ENCODE measurements at regions not wholly inside any gene's neighbourhood (a gene's known extent, or its start where the extent isn't known, plus 50 kb on each side); places are given as distances from the start of the nearest gene placed in this dataset.

DNA sequence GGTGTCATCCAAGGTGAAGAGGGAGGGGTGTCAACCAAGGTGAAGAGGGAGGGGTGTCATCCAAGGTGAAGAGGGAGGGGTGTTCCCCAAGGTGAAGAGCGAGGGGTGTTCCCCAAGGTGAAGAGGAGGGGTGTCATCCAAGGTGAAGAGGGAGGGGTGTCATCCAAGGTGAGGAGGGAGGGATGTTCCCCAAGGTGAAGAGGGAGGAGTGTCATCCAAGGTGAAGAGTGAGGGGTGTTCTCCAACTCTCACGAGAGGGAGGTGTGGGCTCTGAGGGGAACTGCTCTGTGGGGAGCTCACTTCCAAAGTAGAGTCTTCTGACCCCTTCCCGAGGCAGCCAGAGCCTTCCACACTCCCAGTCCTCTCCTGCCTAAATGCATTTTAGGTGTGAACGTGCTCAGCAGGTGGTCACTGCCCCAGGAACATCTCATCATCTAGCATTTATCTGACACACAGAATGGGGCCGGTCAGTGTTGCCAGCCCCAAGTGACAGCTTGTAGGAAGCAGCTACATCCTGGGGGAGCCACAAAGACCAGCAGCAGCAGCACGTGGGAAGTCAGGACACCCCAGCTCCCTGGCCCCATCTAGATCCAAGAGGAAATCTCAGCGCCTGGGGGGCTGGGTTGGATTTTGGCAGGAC lies 323.8 kb downstream of the GLRX3 start:
- DNase-seq (ENCODE audit: low read depth) = no peak

GRCh38 chr10:130461631-130462030 lies 325.4 kb downstream of the GLRX3 start:
- no peak for DNase-seq (ENCODE audit: low read depth)

- DNase-seq (ENCODE audit: low read depth) = no peak
These were observed 327.1 kb downstream of the GLRX3 start for GRCh38 chr10:130463104-130463875.

DNA sequence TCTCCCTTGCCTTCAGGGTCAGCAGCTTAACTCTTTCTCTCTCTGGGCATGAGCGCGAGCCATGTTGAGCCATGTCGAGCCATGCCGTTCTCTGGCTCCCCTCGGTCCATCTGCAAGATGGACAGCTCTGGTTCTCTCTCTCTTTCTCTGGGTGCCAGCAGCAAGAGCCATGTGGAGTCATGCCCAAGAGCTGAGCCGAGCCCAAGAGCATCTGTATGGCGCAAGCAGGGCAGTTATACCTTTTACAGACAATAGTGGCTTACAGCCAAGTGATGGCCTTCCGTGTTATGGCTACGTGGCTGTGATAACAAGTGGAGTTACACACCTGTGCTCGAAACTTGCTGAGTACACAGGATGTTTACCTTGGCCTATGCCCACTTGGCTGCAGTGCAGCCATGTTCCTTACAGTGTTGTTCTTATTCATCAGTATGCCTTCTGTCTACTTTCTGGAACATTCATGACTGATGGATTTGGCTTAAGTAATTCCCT lies 327.7 kb downstream of the GLRX3 start:
- no peak for DNase-seq (ENCODE audit: low read depth)

DNA sequence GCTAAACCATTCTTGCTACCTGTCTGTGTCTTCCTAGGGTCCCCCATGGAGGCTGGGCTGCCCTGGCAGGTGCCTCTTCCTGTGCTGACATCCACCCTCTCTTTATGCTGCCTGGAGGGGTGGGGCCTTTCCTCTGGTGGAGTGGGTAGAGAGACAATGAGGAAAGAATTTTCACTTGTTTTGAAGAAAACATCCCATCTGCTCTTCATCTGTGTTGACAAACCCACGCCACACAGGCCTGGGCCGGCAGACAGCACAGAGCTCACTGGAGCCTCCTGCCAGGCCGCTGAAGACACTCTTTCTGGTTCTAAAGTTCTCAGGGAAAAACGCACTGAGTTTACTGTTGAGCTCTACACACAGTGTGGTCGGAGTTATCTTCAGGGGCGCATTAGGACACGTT lies 328.2 kb downstream of the GLRX3 start:
- no peak for DNase-seq (ENCODE audit: low read depth)

DNA sequence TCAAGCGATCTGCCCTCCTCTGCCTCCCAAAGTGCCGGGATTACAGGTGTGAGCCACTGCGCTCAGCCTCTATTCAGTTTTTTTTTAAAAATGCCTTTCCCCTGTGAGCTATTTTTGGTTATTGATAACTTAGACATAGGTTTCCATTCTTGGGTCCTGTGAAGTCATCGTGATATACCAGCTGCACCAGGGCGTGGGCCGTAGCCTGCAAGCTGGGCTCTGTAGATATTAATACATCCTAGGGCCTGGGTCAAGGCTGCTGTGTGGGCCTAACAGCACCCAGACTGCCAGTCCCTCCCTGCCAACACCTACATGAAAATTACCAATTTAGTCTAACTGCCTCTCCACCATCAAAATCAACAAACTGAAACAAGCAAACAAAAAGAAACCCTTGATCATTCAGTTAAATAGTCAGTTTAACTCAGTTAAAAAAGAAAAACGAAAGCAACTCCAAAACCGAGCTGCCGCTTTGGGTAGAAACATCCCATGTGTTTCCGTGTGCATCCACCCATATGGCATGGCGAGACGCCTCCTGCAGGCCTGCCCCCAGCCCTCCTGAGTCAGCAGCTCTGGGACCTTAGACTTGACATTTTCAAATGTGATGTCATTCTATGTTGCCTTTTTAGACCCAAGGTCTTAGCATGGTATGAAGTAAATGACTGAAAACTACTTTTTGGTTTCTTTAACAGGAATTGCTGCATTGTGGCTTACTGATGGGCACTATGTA lies 330.2 kb downstream of the GLRX3 start:
- no peak for DNase-seq (ENCODE audit: low read depth)

- DNase-seq (ENCODE audit: low read depth) = no peak
These were observed 334.1 kb downstream of the GLRX3 start for GRCh38 chr10:130470286-130470685.

DNA sequence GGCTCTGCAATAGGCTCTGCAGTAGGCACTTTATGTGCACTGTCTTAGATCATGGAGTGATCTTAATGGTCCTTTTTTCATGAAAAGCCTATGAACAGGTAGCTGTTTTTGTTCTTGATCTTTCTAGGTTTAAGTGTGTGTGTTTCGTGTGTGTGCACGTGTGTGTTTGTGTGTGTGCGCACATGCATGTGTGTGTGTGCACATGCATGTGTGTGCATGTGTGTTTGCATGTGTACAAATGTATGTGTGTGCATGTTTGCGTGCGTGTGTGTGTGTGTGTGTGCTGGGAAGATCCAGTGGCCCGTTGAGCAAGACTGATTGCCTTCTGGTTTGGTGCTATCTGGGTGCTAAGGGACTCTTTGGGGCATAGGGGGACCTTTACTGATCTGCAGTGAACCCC lies 334.8 kb downstream of the GLRX3 start:
- DNase-seq (ENCODE audit: low read depth) = no peak

DNA sequence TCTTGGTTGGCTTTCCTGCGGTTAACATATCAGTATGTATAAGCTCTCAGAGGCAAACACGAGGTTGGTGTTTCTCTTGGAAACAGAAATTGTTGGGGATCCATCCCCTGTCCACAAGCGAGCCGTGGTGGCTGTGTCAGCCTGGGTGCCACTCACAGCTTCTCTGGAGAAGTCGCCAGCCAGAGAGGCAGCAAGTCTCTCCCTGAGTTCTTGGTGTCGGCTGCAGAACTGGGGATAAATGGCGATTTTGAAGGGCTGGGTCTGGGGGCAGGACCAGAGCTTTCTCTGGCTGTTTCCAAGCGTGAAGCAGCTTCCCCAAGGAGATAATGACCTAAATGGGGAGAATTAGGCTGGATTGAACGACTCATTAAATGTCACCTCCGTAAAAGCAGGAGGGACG lies 335.3 kb downstream of the GLRX3 start:
- DNase-seq (ENCODE audit: low read depth) = no peak

GRCh38 chr10:130472236-130472635 lies 336.0 kb downstream of the GLRX3 start:
- DNase-seq (ENCODE audit: low read depth) = no peak

DNA sequence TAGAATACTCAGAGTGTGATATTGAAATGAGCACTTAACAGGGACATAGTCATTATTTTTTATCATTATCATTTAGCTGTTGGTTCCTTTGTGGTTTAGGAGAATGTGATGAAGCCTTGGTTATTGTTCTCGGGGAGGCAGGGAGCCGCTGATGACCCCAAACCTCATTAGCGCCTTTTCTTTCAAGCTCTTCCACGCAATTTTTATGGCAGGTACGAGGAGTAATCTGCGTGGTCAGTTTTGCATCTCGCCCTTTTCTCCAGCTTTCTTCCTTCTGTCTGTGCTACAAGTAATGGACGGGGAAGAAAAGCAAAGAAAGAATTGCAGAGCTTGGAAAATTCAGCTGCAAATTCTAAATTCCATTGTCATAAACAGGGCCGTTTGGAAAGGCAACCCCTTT lies 338.4 kb downstream of the GLRX3 start:
- DNase-seq (ENCODE audit: low read depth) = no peak

DNA sequence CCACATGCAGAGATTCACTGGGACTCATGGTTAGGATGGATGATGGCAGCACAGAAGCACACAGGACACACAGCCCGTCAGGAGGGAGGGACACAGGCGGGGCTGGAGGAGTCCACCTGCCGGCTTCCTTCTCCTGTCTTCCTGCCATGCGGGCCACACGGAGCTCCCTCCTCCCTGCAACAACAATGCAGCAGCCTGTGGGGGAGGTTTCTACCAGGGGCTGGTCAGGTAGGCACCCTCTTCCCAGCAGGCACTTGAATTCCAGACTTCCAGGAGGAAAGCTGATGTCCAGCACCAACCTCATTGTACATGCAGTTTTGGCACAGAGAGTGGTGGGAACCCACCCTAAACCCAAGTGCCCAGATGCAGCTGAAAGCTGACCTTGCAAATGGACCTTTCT lies 341.2 kb downstream of the GLRX3 start:
- DNase-seq (ENCODE audit: low read depth) = no peak

GRCh38 chr10:130479146-130479545 lies 343.0 kb downstream of the GLRX3 start:
- DNase-seq (ENCODE audit: low read depth) = no peak

DNA sequence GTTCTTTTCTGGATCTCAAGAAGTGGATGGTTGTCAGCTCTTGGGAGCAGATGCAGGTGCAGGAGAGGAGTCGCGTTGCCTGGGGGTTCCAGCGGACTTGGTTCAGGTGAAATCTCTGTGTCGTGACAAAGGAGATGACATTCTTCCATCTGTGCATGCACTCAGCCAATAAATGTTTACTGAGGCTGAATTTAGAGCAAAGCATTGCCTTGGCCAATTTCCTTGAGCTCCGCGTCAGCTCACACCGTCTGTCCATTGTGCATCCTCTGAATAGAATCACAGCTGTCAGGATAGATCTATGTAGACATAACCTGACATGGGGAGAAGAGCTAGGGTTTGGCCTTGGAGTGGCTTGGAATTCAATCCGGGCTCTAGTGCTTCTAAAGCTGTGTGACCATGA lies 343.7 kb downstream of the GLRX3 start:
- DNase-seq (ENCODE audit: low read depth) = no peak

- no peak for DNase-seq (ENCODE audit: low read depth)
These were observed 344.3 kb downstream of the GLRX3 start for GRCh38 chr10:130480491-130480890.

- no peak for DNase-seq (ENCODE audit: low read depth)
These were observed 345.1 kb downstream of the GLRX3 start for GRCh38 chr10:130481076-130481930.

DNA sequence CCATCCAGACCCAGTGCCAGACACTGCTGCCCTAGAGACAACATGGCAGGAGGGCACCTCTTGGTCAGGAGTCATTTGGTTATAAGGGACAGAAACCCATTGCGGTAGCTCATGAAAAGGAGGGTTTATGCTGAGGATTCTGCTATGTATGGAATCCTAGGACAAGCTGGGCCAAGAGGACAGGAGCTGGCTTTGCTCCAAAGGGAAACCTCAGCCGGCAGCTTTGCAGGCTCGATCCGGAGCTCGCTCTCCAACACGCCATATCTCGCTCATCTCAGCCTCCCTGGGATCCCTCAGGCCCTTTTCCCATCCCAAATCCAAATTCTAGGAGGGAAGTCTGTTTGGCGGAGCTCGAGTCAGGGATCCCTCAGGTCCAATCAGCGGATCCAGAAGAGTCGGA lies 345.7 kb downstream of the GLRX3 start:
- DNase-seq (ENCODE audit: low read depth) = no peak

DNA sequence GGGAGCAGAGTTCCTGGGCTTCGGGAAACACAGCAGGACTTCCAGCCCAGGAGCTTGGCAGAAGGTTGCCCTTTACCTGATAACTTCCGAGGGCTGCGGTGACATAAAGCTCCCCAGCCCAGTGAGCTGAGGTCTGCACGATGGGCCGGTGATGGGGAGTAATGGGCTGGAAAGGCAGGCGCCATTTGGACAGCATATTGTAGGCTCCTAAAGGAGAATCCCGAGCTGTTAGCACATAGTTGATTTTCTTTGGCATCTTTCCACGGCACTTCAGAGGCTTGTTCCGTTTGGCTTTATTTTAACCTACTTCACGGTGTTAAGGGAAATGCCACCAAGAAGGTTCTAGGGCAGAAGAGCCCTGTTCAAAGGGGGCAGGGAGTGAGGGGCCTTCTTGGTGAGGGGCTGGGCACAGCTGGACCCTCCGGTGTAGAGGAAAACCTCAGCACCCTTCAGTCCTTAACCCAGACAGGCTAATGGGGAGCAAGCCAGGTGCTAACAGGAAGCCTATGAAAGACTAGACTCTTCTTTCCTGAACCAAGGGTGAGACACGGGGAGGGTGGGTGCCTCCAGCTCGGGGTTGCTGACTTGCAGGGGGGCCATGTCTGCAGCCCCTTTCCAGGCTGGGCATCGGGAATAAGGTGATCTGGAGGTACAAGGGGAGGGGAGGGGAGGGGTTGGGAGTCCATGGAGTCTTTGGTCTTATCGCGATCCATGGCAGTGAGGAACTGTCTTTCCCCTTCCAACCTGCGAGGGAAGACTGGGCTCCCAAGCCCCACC lies 347.7 kb downstream of the GLRX3 start:
- DNase-seq (ENCODE audit: low read depth) = no peak

GRCh38 chr10:130484468-130485180 lies 348.4 kb downstream of the GLRX3 start:
- no peak for DNase-seq (ENCODE audit: low read depth)

Data from myocyte (in vitro differentiated cells).